GM18507 (cell line): ENCODE measurements at regions not wholly inside any gene's neighbourhood (a gene's known extent, or its start where the extent isn't known, plus 50 kb on each side); places are given as distances from the start of the nearest gene placed in this dataset.
A peak's percentile ranks its signal among the peaks of the same experiment; 100 is the strongest.
"Not testable (repeated sequence)": the region's sequence is repeated elsewhere in the genome, so short reads cannot be mapped to it uniquely, and the experiment has no call there.

ENCODE experiments used
- DNase-seq: peaks from one replicate; pipeline ENCODE4 v3.0.0; 2011; ENCODE audit warnings: low read depth; ENCODE audit not compliant: insufficient read length; ENCODE audit errors: extremely low spot score
- FAIRE-seq: peaks from 2 replicates; lab custom pipeline; 2011; peaks lifted over from hg19 to GRCh38; lab: Jason Lieb, UNC

GRCh38 chrX:78603908-78604307 lies 55.2 kb downstream of the RTL3 start:
- no peak for DNase-seq
- FAIRE-seq = no peak

GRCh38 chrX:78595901-78596502 lies 63.1 kb downstream of the RTL3 start:
- DNase-seq (no peak), FAIRE-seq (peak; percentile 67)

GRCh38 chrX:78593701-78594100 lies 65.4 kb downstream of the RTL3 start:
- no peak for DNase-seq
- FAIRE-seq = no peak

GRCh38 chrX:78592030-78592429 lies 67.1 kb downstream of the RTL3 start:
- FAIRE-seq = no peak
- no peak for DNase-seq

GRCh38 chrX:78574306-78574705 lies 84.8 kb downstream of the RTL3 start:
- no peak for DNase-seq
- no peak for FAIRE-seq

- FAIRE-seq (no peak), DNase-seq (no peak)
Observed at GRCh38 chrX:78573630-78574029, 85.5 kb downstream of the RTL3 start.

GRCh38 chrX:78571849-78572248 lies 87.3 kb downstream of the RTL3 start:
- FAIRE-seq (no peak), DNase-seq (no peak)

- FAIRE-seq (peak; percentile 86), DNase-seq (no peak)
Observed at GRCh38 chrX:78555401-78555980, 103.6 kb downstream of the RTL3 start.

- not testable (repeated sequence) for FAIRE-seq, DNase-seq
Observed at GRCh38 chrX:78552628-78553027, 106.5 kb downstream of the RTL3 start.

GRCh38 chrX:78548012-78548411 lies 111.1 kb downstream of the RTL3 start:
- DNase-seq = no peak
- FAIRE-seq = no peak

- FAIRE-seq (no peak), DNase-seq (no peak)
Observed at GRCh38 chrX:78545233-78545632, 113.9 kb downstream of the RTL3 start.

- no peak for DNase-seq
- FAIRE-seq = no peak
Observed at GRCh38 chrX:78543281-78543680, 115.8 kb downstream of the RTL3 start.

- no peak for DNase-seq
Observed at GRCh38 chrX:78540171-78540570, 119.0 kb downstream of the RTL3 start.

GRCh38 chrX:78534221-78534620 lies 124.9 kb downstream of the RTL3 start:
- no peak for FAIRE-seq
- DNase-seq = no peak

More at GRCh38 chrX:78540171-78540570, 119.0 kb downstream of the RTL3 start:
- no peak for FAIRE-seq

GRCh38 chrX:78532363-78532762 lies 126.8 kb downstream of the RTL3 start:
- FAIRE-seq = no peak

GRCh38 chrX:78527818-78528217 lies 131.3 kb downstream of the RTL3 start:
- DNase-seq = no peak
- no peak for FAIRE-seq

More at GRCh38 chrX:78532363-78532762, 126.8 kb downstream of the RTL3 start:
- no peak for DNase-seq

GRCh38 chrX:78527263-78527662 lies 131.9 kb downstream of the RTL3 start:
- FAIRE-seq (peak; percentile 53), DNase-seq (no peak)

- FAIRE-seq = no peak
- DNase-seq = no peak
Observed at GRCh38 chrX:78522601-78523000, 136.5 kb downstream of the RTL3 start.

- FAIRE-seq = peak; percentile 61
- DNase-seq = no peak
Observed at GRCh38 chrX:78517124-78517523, 142.0 kb downstream of the RTL3 start.

GRCh38 chrX:78514852-78515251 lies 144.3 kb downstream of the RTL3 start:
- DNase-seq (no peak), FAIRE-seq (peak; percentile 69)

GRCh38 chrX:78513971-78514738 lies 145.0 kb downstream of the RTL3 start:
- FAIRE-seq (peak; percentile 83), DNase-seq (no peak)
